ENCODE measurements at regions not wholly inside any gene's neighbourhood (a gene's known extent, or its start where the extent isn't known, plus 50 kb on each side); places are given as distances from the start of the nearest gene placed in this dataset.

- 44 to 48% methylated on average over 1 of the region's 1 CpG for WGBS, 2 donors (ENCODE audit: low coverage in 1 of 2)
- ATAC-seq, result no peak
Measured at GRCh38 chr3:81983382-81983781, 221.9 kb upstream of the GBE1 start.

DNA sequence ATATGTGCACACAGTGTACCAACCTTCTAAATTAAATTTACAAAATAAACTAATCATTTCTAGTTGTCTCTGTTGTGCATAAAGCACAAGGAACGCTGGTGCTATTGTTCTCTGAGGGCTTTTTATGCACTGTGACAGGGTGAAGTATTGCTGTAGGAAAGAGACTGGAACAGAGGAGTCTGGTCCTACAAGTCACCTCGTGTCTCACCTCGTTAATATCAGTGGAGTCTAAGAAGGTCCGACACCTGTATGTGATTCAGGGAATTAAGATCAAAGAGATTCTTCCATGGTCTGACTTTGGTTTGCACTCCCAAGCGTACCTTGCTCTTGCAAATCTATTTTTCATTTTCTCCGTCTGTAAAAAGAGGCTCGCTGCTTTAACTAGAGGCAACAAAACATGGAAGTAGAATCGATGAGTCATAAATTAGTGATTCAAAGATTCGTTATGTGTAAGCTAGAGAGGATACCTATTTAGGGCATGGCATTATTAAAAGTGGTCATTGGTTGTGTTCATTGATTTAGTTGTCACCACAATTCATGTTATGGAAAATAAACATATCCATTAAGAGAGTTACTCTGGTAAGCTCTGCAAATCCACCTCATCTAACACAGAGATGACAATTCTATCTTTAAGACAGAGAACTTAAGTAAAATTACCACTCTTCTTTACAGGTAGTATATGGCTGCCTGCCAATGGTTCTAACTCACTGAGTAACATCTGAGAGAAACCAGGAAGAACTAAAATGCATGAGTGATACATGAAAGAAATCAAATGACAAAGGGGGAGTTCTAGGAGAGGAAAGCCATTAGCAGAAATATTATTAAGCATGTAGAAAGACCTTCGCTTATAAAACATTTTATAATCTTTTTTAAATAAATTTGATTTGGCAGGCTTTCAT is 219.4 kb upstream of the GBE1 start:
- WGBS, 2 donors (ENCODE audit: low coverage in 1 of 2), result 66 to 76% methylated on average over 9 to 10 of the region's 10 CpGs
- no peak for ATAC-seq
- no peak overlapping the region for H3K4me3 ChIP-seq
- TF ChIP-seq POLR2A (IDR thresholded peaks at IDR 0.05), result no peak
- TF ChIP-seq CTCF (IDR thresholded peaks at IDR 0.05), result no peak
- TF ChIP-seq POLR2AphosphoS5 (IDR thresholded peaks at IDR 0.05), result no peak
- TF ChIP-seq EP300 (IDR thresholded peaks at IDR 0.05), result no peak
- H3K36me3 ChIP-seq, result no peaks in the 10 kb centered on the region
- H3K27ac ChIP-seq, result no peak overlapping the region
- no peaks in the 10 kb centered on the region for H3K9me3 ChIP-seq
- no peaks in the 10 kb centered on the region for H3K4me1 ChIP-seq
- no peaks in the 10 kb centered on the region for H3K27me3 ChIP-seq

More at GRCh38 chr3:81983382-81983781, 221.9 kb upstream of the GBE1 start:
- Histone ChIP-seq H3K4me1 (no peaks in the 10 kb centered on the region), H3K36me3 (no peaks in the 10 kb centered on the region), H3K4me3 (no peak overlapping the region), H3K27me3 (no peaks in the 10 kb centered on the region), H3K27ac (no peak overlapping the region), H3K9me3 (no peaks in the 10 kb centered on the region)
- TF ChIP-seq POLR2A (IDR thresholded peaks at IDR 0.05), result no peak
- TF ChIP-seq EP300 (IDR thresholded peaks at IDR 0.05), result no peak
- no peak for TF ChIP-seq CTCF (IDR thresholded peaks at IDR 0.05)
- TF ChIP-seq POLR2AphosphoS5 (IDR thresholded peaks at IDR 0.05), result no peak

DNA sequence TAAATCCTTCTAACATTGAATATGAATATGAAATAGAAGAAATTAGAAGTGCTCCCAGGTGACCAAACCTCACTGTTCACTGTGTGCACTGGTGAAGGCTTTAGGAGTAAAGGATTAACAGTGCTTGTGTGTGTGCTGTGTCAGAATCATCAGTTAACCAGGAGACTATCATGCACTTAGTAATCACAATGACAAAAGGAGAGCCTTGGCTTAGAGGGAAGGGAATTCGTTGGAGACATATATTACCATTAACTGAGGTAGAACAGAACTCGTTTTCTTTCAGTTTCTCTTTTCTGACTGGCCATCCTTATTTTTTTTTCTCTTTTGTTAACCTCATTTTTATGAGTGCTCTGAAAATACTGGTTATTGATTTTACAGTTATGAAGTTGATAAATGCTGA is 213.3 kb upstream of the GBE1 start:
- Histone ChIP-seq H3K27ac (no peak overlapping the region), H3K4me3 (no peak overlapping the region), H3K36me3 (no peaks in the 10 kb centered on the region), H3K4me1 (no peaks in the 10 kb centered on the region), H3K9me3 (peaks cover 0 to 7% (median 0%) of the 10 kb centered on the region in 3 donors), H3K27me3 (no peaks in the 10 kb centered on the region)
- WGBS, 2 donors (ENCODE audit: low coverage in 1 of 2), result 31 to 43% methylated on average over 2 of the region's 2 CpGs
- ATAC-seq, result no peak
- TF ChIP-seq POLR2AphosphoS5 (IDR thresholded peaks at IDR 0.05), result no peak
- TF ChIP-seq CTCF (IDR thresholded peaks at IDR 0.05), result no peak
- no peak for TF ChIP-seq EP300 (IDR thresholded peaks at IDR 0.05)
- TF ChIP-seq POLR2A (IDR thresholded peaks at IDR 0.05), result no peak

- no peaks in the 10 kb centered on the region for H3K4me1 ChIP-seq
- H3K36me3 ChIP-seq, result no peaks in the 10 kb centered on the region
- no peak for TF ChIP-seq POLR2AphosphoS5 (IDR thresholded peaks at IDR 0.05)
- TF ChIP-seq CTCF (IDR thresholded peaks at IDR 0.05), result no peak
- TF ChIP-seq POLR2A (IDR thresholded peaks at IDR 0.05), result no peak
- no peak for TF ChIP-seq EP300 (IDR thresholded peaks at IDR 0.05)
- no peak overlapping the region for H3K27ac ChIP-seq
- H3K4me3 ChIP-seq, result no peak overlapping the region
- H3K27me3 ChIP-seq, result no peaks in the 10 kb centered on the region
- peaks cover 0 to 7% (median 0%) of the 10 kb centered on the region in 3 donors for H3K9me3 ChIP-seq
- 74 to 77% methylated on average over 3 to 4 of the region's 4 CpGs for WGBS, 2 donors (ENCODE audit: low coverage in 1 of 2)
- no peak for ATAC-seq
Measured at GRCh38 chr3:81968658-81969057, 207.2 kb upstream of the GBE1 start.

DNA sequence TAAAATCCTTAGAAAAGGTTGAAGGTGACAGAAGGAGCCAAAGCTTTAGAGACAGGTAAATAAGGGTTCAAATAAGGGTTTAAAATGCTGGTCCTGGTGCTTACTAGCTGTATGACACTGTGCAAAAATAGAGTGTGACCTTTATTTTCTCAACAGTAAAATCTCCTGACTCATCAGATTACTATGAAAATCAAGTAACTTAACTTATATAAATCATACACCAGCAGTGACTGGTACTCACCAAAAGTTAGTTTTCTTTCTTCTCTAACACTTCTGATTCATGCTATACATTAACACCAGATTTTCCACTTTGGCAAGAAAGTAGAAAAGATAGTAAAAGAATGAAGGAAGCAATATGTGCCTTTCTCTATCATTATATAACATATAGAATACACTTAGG is 205.9 kb upstream of the GBE1 start:
- peaks cover 0 to 7% (median 0%) of the 10 kb centered on the region in 3 donors for H3K9me3 ChIP-seq
- no peaks in the 10 kb centered on the region for H3K27me3 ChIP-seq
- TF ChIP-seq EP300 (IDR thresholded peaks at IDR 0.05) (no peak), POLR2A (IDR thresholded peaks at IDR 0.05) (no peak), CTCF (IDR thresholded peaks at IDR 0.05) (no peak), POLR2AphosphoS5 (IDR thresholded peaks at IDR 0.05) (no peak)
- H3K36me3 ChIP-seq, result no peaks in the 10 kb centered on the region
- no peak overlapping the region for H3K4me3 ChIP-seq
- no peak for ATAC-seq
- no peaks in the 10 kb centered on the region for H3K4me1 ChIP-seq
- H3K27ac ChIP-seq, result no peak overlapping the region
